Stimulated activated CD4-positive, alpha-beta T cell treated with anti-CD3 and anti-CD28 coated beads, Interleukin-1b, Interleukin-23, amount 100 ng/mL, for 48 hours (primary cell): ENCODE measurements at regions not wholly inside any gene's neighbourhood (a gene's known extent, or its start where the extent isn't known, plus 50 kb on each side); places are given as distances from the start of the nearest gene placed in this dataset.

Experiments
- DNase-seq: peaks from one replicate; pipeline ENCODE4 v3.0.0-alpha.2; 2020

DNA sequence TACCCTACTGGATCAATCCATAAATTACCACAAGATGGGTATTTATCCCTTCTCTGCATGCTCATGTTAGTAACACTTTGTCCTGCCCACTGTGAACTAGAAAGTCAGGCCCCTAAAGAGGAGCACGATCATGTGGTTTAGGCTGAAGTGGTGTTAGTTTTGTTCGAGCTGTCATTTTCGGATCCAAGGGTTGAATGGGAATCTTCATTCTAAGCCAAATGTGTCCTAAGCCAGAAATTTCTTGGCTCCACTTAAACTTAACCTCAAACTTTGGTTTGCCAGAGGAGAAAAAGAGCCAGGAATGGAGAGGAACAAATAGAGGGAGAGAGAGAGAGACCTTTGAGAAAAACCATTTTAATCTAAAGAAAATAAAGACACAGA, 837.7 kb upstream of the ZNF608 start:
- DNase-seq: no peak

DNA sequence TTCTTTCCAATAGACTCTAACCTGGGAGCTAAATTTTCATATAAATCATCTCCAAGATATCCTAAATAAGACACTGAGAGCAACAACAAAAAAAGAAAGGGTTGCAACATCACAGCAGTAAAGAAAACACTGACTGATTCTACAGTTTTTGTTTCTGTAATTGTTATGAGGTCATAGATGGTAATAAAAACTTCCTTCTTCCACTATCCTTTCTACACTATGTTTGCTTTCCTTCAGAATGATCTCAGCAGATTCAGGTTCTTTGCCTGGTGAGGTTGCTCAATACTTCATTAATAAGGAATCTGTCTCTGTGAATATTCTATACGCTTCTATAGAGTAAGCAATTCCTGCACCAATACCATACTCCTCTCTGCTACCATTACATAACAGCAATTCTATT, 835.6 kb upstream of the GRAMD2B start:
- DNase-seq: no peak

DNA sequence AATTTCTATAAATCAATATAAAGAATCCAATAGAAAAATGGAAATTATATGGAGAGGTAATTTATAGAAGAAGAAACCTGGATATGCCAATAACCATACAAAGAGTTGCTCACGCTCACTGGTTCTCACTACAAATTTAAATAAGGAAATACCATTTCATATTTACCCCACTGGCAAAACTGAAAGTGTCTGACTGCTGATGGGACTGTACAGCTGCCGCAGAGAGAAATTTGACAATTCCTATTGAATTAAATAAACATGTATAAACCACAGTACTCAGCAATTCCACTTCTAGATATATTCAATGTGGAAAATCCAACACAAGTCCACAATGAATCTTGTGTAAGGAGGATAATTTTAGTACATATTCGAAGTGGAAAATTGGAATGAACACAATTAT, 830.4 kb upstream of the GRAMD2B start:
- no peak for DNase-seq

DNA sequence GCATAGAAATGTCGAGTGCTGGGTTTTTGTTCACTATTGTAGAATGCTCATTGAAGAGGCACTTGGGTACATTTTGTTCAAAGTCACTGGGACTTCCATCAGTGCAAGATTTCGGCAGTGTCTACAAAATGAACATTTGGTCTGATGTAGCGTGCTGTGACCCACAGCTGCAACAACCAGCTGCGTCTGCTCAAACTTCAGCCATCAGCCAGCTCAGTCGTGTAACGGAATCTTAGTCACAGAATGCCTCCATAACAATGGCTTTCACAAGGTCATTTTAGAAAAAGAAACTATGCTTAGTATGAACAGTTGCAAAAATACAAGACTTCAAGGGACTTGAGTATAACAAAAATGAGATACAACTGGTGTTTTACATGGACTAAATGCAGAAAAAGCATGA, 828.1 kb upstream of the GRAMD2B start:
- no peak for DNase-seq

DNA sequence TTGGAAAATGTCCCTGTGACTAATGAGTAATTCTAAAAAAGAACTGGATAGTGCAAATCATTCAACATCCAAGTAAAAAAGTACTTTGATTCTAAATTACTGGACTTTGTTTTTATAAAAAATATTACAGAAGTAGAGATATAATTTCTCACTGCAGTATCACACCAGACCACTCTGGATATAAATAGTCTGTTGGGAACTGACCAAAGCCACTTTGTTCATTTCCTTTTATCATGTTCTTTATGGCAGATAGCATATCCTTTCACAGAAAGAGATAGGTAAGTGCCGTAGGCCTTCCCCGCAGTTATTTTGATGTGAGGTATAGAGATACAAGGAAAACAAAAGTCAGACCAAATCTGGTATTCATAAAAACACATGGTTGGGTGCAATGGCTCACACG, 827.4 kb upstream of the GRAMD2B start:
- no peak for DNase-seq

DNA sequence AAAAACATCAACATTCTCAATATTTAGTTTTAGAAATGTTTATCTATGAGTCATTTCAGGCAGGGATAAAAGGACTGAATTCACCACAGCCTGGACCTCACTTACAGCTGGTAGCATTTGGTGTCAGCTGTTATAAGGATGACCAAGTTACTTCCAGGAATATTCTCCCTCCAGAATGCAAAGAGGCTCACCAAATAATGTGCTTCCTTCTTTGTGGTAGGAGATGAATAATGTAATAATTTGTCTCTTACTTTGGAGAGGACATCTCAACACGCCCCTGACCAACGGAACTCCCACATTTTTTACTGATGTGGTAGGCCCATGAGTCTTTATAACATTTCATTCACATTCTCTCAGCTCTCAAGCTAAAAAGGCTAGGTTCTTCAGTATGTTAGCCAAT, 825.9 kb upstream of the GRAMD2B start:
- DNase-seq: no peak

DNA sequence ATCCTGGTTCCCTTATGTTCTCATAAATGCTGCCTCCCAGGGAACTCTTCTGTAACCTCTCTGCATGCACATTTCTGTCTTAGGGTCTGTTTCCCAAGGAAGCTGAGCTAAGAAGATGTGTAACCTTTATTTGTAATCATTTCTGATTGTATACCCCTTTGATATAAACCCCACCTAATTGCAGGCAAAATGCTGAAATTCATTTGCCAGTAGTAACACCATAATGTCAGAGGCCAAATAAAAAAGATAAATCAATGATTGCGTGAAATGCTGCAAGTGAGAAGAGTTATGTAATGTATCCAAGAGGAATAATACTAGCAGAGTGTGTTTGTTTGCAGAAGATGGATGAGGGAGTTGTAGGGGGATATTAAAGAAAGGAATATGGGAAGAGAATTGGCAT, 822.6 kb upstream of the GRAMD2B start:
- no peak for DNase-seq

DNA sequence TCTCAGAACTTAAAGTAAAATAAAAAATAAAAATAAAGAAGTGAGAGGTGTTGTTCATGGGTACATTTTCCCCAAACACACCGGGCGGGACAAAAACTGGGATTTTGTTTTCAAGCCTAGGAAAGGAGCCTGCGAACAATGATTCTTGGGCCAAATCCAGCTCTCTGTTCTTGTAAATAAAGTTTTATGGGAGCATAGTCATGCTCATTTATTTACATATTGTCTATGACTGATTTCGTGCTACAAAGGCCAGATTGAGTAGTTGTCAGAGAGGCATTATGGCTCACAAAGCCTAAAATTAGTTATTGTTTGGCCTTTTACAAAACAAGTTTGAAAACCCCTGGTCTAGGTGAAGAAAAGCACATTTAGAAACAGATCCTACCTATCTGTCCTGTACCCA, 821.0 kb upstream of the GRAMD2B start:
- no peak for DNase-seq

DNA sequence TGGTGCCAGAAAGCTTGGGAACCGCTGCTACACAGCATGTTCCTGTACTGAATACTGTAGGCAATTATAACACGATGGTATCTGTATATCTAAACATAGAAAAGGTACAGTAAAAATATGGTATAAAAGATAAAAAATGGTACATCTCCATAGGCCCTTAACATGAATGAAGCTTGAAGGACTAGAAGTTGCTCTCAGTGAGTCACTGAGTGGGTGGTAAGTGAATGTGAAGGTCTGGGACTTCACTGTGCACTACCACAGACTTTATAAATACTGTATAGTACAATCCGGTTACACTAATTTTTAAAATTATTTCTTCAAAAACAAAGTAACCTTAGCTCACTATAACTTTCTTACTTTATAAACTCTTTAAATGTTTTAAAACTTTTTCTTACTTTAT, 819.9 kb upstream of the GRAMD2B start:
- no peak for DNase-seq

DNA sequence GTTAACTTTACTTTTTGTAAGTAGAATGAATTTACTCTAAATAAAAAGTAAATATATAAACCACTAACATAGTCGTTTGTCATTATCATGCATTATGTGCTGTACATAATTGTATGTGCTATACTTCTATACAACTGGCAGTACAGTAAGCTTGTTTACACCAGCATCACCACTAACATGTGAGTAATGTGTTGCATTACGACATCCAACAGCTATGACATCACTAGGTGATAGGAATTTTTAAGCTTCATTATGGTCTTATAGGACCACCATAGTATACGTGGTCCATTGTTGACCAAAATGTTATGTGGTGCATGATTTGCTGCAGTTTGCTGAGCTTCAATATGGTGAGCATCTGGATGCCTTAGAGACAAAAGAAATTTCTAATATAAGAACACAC, 819.1 kb upstream of the GRAMD2B start:
- no peak for DNase-seq

DNA sequence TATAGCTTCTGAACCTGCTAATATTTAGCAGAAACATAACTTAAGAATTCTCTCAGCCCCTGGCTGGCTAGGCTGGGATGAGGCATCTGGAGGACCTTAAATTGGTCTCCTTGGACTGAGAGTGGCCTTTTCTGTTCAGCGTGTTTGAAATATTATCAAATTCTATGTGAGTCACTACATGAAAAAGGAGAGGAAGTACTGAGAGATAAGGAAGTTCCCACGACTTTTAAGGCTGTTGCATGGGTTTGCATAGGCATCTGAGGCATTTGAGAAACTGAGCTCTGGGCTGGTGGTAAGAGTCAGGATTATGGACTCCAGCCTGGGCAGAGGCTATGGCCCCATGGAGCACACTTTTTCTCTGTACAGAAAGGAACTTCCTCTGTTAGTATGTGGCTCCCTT, 816.2 kb upstream of the GRAMD2B start:
- no peak for DNase-seq

DNA sequence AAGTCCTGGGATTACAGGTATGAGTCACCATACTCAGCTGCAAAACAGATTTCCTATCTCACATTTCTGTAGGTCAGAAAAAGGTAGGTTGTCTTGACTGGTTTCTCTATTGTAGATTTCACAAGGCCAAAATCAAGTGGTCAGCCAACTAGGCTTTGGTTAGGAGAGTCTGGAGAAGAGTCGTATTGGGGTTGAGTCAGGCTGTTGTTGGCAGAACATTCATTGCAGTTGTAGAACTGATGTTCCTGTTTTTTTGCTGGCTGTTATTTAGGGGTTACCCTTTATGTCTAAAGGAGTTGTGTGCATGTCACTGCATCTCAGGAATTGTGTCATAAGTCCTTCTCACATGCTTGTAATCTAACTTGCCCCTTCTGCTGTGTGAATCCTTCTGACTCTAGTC, 814.2 kb upstream of the GRAMD2B start:
- no peak for DNase-seq

DNA sequence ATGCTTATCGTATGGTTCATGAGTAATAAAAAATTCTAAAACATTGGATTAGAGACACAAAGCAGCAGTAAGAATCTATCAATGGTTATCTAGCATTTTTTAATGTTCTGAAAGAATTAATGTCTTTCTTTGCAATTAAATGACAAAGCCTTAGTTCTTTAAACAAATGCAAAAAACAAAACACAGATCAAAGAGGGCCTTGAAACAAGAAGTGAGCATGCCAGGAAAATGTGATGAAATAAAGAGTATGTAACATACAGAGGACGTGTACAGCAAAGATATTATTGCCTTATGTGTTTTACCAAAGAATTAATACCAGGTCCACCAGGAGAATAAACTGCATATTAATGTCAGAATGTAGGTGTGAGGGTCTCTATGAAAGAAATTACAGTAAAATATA, 812.3 kb upstream of the GRAMD2B start:
- DNase-seq: no peak

DNA sequence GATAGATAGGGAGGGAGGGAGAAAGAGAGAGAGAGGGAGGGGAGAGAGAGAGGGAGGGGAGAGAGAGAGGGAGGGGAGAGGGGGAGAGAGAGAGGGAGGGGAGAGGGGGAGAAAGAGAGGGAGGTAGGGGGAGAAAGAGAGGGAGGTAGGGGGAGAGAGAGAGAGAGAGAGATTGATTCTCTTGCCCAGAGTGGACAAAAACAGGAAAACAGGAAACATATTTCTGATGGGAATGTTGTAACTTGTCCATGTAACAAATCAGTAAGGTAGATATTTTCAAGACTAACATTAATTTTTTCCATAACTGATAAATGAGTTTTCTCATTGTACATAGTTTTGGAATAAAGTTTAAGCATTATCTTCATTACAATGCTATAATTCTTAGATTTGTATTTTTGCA, 811.7 kb upstream of the GRAMD2B start:
- DNase-seq: no peak

DNA sequence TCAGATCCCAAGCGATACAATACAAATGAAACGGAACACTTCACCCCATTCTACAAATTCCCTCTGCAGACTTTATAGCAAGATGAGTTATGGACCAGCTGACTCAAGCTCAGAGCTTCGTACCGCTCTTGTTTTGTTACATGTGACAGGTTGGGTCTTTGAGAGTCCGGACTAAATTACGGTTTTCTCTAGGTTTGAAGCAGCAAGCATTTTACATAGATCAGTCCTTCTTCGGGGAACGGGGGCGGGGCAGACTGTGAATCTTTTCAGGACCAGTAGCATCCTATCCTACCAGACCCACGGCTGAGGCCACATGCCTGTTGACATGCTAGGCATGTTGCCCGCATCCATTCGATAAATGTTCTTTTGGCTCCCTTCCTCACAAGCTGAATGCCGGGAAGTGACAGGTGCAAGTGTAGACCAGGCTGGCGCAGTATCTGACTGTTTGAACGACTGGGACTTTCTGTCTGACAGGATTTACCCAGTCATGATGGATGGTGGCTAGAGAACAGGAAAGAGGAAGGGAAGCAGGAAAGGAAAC, 811.0 kb upstream of the GRAMD2B start:
- DNase-seq: no peak

DNA sequence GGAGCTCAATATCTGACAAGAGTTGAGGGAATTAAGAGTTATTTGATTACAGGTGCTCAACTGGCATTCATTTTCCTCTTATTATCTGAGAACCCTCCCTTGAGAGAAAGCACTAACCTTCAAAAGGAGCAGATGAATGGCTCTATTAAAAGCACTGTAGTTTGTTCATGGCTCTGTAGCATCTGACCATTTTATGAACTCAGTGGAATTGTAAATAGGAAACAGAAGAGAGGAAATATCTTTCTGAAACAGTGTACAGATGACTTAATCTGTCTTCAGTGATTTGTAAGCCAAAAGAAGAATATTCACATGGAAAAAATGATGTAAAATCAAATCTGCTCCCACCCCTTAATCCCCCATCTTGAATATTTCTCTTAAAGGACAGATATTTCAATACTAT, 810.4 kb upstream of the GRAMD2B start:
- no peak for DNase-seq

DNA sequence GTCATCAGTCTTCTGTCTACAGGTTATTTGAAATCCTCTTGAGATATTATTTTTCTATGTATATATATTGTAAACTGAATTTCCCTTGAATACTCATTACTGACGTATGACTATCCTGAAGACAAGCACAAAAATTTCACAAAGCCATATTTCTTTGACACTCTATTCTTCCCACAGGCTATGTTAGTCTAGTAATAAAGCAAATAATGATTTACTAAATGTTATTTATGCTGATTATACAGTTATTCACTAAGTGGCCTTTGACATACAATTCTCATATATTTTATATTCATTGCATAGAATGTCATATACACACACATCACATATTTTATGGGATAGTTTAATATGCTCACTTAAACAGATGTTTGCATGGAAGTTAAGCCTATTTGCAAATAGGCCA, 793.0 kb upstream of the GRAMD2B start:
- no peak for DNase-seq

DNA sequence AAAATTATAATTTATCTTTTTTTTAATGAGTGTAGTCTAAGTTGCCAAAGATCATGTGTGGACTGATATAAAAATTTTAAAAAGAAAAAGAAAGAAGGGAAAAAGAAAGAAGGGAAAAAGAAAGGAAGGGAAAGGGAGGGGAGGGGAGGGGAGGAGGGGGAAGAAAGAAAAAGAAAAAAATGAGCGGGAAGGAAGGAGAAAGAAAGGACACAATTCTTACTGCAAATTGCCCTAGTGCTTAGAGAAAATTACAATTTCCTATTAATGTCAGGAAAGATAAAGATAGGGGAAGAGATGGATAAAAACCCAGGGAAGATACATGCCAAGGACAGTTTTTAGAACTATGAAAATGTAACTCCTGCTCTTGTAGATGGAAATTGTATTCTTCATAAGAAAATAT, 789.7 kb upstream of the GRAMD2B start:
- no peak for DNase-seq

DNA sequence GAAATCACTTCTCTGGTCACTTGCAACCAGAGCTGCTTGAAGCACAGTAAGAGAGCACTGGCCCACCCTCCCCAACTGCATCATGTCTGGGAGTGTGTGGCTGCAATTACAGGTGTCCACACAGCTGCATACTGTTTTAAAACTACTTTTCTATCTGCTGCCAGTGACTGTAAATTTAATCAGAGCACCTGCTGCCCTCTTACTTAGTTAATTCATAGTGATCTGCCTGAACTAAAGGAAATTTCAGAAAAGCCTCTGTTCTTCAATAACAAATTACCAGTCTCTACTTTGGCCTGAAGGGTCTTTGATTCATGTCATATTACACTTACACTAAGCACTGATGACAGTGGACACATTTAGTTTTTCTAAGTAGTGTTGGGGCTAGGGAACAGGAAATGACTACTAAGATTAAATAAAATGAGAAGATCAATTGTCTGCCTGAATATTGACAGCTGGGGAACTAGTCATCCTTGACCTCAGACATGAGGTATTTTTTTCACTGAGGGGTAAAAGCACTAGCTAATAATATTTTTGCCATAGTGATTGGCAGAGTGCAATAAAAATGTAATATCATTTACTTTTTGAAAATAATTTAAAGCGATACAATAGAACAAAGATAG, 788.9 kb upstream of the GRAMD2B start:
- DNase-seq: no peak

DNA sequence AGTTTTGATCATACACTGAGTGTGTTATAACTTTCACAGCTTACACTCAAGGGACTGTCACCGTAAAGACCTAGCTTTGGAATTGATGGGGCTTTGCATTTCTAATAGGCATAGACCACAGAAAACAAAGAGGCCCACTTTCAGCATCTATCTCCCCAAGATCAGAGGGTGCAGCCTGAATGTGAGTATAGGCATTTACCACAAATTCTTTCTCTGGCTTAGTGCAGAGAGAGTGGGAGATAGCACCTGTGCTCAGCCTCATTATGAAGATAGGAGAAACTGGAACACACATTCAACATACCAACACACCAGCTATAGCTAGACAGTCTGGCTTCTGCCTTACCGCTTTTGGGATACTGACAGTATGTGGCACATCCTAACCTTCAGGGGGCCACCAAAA, 783.4 kb upstream of the GRAMD2B start:
- DNase-seq: no peak

DNA sequence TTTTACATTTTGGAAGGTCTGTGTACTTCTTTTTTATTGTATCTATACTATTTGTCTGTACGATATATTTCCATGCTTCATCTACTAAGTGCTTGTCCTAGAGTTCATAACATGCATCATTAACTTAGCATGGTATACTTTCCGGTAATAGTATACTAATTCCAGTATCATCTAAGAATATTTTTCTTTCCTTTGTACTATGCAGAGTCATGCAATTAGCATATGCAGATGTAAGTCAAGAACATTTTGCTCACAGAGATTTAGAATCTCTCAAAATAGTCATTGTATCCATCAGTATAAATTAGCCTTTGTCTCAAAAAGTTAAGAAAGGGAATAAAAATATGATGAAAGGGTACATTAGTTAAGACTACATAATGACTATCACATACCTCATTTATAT, 770.4 kb upstream of the GRAMD2B start:
- DNase-seq: no peak

DNA sequence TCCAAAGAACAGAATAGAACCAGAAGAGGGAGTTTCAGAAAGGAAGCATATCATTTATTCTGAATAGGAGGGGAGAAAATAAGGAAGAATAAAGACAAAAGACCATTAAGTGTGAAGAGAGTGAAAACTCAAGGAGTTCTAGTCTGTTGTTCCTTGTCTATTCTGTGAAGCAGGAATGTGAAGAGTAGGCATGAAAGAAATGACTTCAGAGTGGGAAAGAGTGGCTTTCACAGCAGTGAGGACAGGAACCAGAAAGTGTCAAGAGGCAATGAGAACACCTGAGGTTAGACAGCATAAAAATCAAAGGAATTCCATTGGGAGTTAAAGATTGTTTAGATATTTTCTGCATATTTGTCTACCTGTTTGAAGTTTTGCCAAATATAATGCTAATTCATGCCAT, 768.8 kb upstream of the GRAMD2B start:
- DNase-seq: no peak

DNA sequence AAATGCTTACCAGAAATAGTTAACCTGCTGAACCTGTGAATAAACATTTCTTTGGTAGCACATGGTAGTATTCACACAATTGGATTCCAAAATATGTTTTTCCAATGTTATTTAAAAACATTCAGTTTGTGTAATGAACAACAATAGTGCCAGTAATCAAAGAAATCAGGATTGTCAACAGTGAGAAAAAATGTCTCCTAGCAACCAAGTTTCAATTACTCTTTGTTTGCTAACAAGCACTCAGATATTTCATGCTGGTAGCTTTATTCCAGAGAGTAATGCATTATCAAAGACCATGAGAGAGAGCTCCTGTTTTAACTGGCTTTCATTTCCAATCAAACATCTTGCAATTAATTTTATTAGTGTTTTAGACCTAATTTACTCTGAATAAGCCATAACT, 768.1 kb upstream of the GRAMD2B start:
- DNase-seq: no peak

DNA sequence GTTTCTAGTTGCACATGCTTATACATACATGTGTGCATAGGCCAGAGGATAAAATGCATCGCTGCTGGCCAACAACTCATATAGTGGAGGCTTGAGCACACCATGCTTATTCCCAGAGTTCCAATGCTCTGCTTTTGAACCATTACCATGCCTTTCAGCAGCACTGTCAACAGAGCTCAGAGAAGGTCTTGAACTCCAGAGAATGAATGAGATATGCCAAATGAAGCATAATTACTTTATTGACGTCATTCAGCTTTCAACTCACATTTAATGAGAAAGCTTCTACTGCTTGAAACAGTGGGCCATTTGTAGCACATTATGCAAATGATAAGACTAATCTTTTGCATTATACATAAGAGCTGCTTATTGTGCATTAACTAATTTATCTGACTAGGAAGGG, 765.3 kb upstream of the GRAMD2B start:
- DNase-seq: no peak

DNA sequence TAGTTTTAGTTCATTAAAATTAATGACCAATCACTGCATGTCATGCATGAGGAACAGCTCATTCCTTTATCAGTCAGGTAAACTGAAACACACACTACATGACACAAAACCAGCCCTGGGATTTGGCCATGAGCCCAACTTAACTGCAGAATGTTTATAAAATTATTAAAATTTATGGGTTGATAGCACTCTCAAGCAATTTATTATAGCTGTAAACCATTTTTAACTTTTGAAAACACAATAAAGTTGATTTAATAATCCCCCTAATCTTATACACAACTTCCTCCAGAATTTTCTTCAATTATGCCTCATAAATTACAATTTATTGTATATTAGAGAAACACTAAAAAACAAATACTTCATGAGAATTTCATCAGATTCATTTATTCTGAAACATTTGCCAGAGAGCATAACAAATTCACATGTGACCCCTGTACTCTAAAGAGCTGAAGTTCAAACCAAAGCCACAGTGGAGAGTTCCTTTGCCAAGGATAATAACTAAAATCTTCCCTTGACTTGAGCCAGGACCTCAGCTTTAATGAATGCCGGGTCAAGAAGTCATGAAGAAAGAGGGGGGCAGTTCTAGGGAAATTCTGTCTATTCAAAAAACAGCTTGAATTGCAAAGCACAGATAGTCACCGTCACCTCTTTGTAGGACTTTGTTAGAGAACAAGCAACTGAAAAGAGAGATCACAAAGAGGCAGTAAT, 763.7 kb upstream of the GRAMD2B start:
- no peak for DNase-seq
